ENCODE measurements at regions not wholly inside any gene's neighbourhood (a gene's known extent, or its start where the extent isn't known, plus 50 kb on each side); places are given as distances from the start of the nearest gene placed in this dataset.
"Not testable (repeated sequence)": the region's sequence is repeated elsewhere in the genome, so short reads cannot be mapped to it uniquely, and the experiment has no call there.

- WGBS, 2 donors = 46 to 50% methylated on average over 5 of the region's 5 CpGs
- H3K27me3 ChIP-seq; ATAC-seq; intact Hi-C loops (cut with DNase I); H3K9me3 ChIP-seq; FAIRE-seq; H3K36me3 ChIP-seq; H3K4me1 ChIP-seq; H3K27ac ChIP-seq; H3K4me3 ChIP-seq; DNase-seq: not testable (repeated sequence)
These were observed 236.2 kb upstream of the ZNF337 start for GRCh38 chr20:25932806-25933205.

- H3K36me3 ChIP-seq; intact Hi-C loops (cut with DNase I); H3K9me3 ChIP-seq; FAIRE-seq; ATAC-seq; H3K4me1 ChIP-seq; H3K27me3 ChIP-seq; H3K27ac ChIP-seq; H3K4me3 ChIP-seq; DNase-seq: not testable (repeated sequence)
- WGBS, 2 donors = 18 to 29% methylated on average over 2 of the region's 2 CpGs
These were observed 235.5 kb upstream of the ZNF337 start for GRCh38 chr20:25932170-25932569.

GRCh38 chr20:25902321-25902720 is 205.7 kb upstream of the ZNF337 start:
- H3K4me1 ChIP-seq; H3K36me3 ChIP-seq; H3K4me3 ChIP-seq; H3K9me3 ChIP-seq; H3K27ac ChIP-seq; DNase-seq; ATAC-seq; intact Hi-C loops (cut with DNase I); H3K27me3 ChIP-seq: not testable (repeated sequence)
- FAIRE-seq = peak; percentile 47

DNA sequence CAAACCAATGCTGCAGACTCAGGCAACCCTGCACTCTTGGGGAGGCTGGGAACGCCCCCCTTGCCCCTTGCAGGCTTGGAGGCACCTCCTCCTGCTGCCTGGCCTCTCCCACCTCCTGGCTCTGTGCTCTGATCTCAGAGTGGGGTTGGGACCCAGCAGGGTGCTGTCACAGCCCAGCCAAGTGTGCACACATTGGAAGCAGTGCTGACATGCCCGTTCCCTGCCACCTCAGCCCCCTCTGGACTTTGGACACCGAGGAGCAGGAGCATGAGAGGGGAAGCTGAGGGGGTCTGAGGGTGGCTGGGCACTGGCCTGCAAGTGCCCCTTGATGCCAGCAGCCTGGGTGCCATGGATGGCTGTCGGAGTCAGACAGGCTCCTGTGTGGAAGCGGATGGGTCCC is 202.0 kb upstream of the ZNF337 start:
- intact Hi-C loops (cut with DNase I); FAIRE-seq; H3K36me3 ChIP-seq; H3K27ac ChIP-seq; H3K27me3 ChIP-seq; H3K4me3 ChIP-seq; H3K9me3 ChIP-seq; ATAC-seq; H3K4me1 ChIP-seq: not testable (repeated sequence)
- WGBS, 2 donors = 43 to 50% methylated on average over 5 of the region's 5 CpGs
- peak in 2 of 6 donors; percentile 12 to 39 for DNase-seq

- WGBS, 2 donors = 94 to 96% methylated on average over 2 of the region's 2 CpGs
- H3K4me1 ChIP-seq; ATAC-seq; DNase-seq; H3K36me3 ChIP-seq; H3K4me3 ChIP-seq; intact Hi-C loops (cut with DNase I); H3K27ac ChIP-seq; FAIRE-seq; H3K9me3 ChIP-seq; H3K27me3 ChIP-seq: not testable (repeated sequence)
These were observed 182.4 kb upstream of the ZNF337 start for GRCh38 chr20:25879096-25879495.

DNA sequence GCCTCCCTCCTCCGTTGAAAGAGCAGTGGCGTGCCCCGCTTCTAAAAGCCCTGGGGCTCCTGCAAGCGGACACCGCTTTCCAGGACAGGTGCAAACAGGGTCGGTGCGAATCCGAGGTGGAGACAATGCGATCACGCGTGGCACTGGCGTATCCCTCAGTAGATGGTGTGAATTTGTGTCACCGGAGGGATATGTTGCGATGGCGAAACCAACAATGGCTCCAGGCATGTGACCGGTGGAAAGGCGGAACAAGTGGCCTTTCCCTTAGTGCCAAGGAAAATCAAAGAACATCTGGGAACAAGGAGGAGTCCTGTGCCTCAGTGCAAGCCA is 172.0 kb upstream of the ZNF337 start:
- H3K27me3 ChIP-seq; intact Hi-C loops (cut with DNase I); H3K36me3 ChIP-seq; ATAC-seq; H3K9me3 ChIP-seq; H3K27ac ChIP-seq; H3K4me1 ChIP-seq; FAIRE-seq: not testable (repeated sequence)
- H3K4me3 ChIP-seq = peak overlapping the region in 2 of 4 donors; percentile 33 to 41
- DNase-seq = peak in 1 of 6 donors; percentile 49
- WGBS, 2 donors = 22% methylated on average over 17 of the region's 17 CpGs

- no peaks in the 10 kb centered on the region for H3K27me3 ChIP-seq
- FAIRE-seq (no peak), DNase-seq (peak; percentile 60 to 93 (median 80)), ATAC-seq (peak; percentile 79 to 91 (median 88))
- 22 to 24% methylated on average over 41 to 46 of the region's 46 CpGs for WGBS, 2 donors
- H3K4me3 ChIP-seq = peak overlapping the region in 3 of 4 donors; percentile 23 to 41 (median 33)
- H3K4me1 ChIP-seq = no peaks in the 10 kb centered on the region
- TF ChIP-seq CTCF (IDR thresholded peaks at IDR 0.05) = no peak
- no peak overlapping the region for H3K27ac ChIP-seq
- intact Hi-C loops (cut with DNase I) = no loop called here
- H3K36me3 ChIP-seq = no peaks in the 10 kb centered on the region
- H3K9me3 ChIP-seq = no peaks in the 10 kb centered on the region
These were observed 171.4 kb upstream of the ZNF337 start for GRCh38 chr20:25867776-25868649.

- intact Hi-C loops (cut with DNase I); H3K4me3 ChIP-seq; H3K36me3 ChIP-seq: not testable (repeated sequence)
These were observed 170.5 kb upstream of the ZNF337 start for GRCh38 chr20:25867015-25867775.

More at GRCh38 chr20:25867015-25867775, 170.5 kb upstream of the ZNF337 start:
- DNase-seq = peak in 1 of 6 donors; percentile 42
- FAIRE-seq, H3K27me3 ChIP-seq, H3K4me1 ChIP-seq, H3K9me3 ChIP-seq, H3K27ac ChIP-seq, ATAC-seq: not testable (repeated sequence)
- WGBS, 2 donors = 81 to 83% methylated on average over 35 of the region's 35 CpGs

Measured in pancreas (tissue), 10 donors.